Activated B cell treated with CpG ODN at 0.5 μM for 24 hours (primary cell): ENCODE measurements at regions not wholly inside any gene's neighbourhood (a gene's known extent, or its start where the extent isn't known, plus 50 kb on each side); places are given as distances from the start of the nearest gene placed in this dataset.

Experiments
- ATAC-seq: fragments of 200-7000 bp; cut with Tn5 transposase; one replicate; pipeline ENCODE4 v1.10.0; 2021; ENCODE audit warnings: low read depth, mild to moderate bottlenecking, moderate library complexity
- CTCF ChIA-PET: fragments of 350-600 bp; sonication (Branson Sonifier 250); formaldehyde crosslinking; loops from one replicate; lab custom pipeline; 2021; ENCODE audit warnings: antibody characterized with exemption; lab: Charles Lee
- POLR2A ChIA-PET: fragments of 350-600 bp; sonication (Branson Sonifier 250); formaldehyde crosslinking; loops from one replicate; lab custom pipeline; 2021; ENCODE audit warnings: antibody characterized with exemption; lab: Charles Lee
- DNase-seq: peaks from one replicate; pipeline ENCODE4 v3.0.0; 2022
- H3K27ac Mint-ChIP-seq: one replicate; pipeline ENCODE4 v1.8.0; 2020; ENCODE audit warnings: mixed read lengths
- H3K27me3 Mint-ChIP-seq: one replicate; pipeline ENCODE4 v1.8.0; 2021; ENCODE audit warnings: mixed read lengths
- H3K36me3 Mint-ChIP-seq: one replicate; pipeline ENCODE4 v1.8.0; 2021; ENCODE audit warnings: low read depth, mixed read lengths
- H3K4me1 Mint-ChIP-seq: one replicate; pipeline ENCODE4 v1.8.0; 2021; ENCODE audit warnings: mixed read lengths
- H3K4me3 Mint-ChIP-seq: one replicate; pipeline ENCODE4 v1.8.0; 2020; ENCODE audit warnings: mild to moderate bottlenecking, mixed read lengths
- H3K9me3 Mint-ChIP-seq: one replicate; pipeline ENCODE4 v1.8.0; 2020; ENCODE audit warnings: mixed read lengths
- CTCF ChIP-seq: fragments of 200-600 bp; IDR thresholded peaks from one replicate; pipeline ENCODE4 v1.8.0; 2022; ENCODE audit warnings: antibody characterized with exemption, mild to moderate bottlenecking
- intact Hi-C: fragments of 100-400 bp; cut with micrococcal nuclease; formaldehyde crosslinking; loops from one replicate; pipeline ENCODE4 v1.15.1; 2024

GRCh38 chr3:128561504-128561903, 68.5 kb upstream of the GATA2 start:
- no peak overlapping the region for H3K27ac Mint-ChIP-seq

GRCh38 chr3:128560768-128561167, 67.8 kb upstream of the GATA2 start:
- intact Hi-C loops, result no loop called here
- H3K9me3 Mint-ChIP-seq, result no peaks in the 10 kb centered on the region
- ChIA-PET CTCF (no interaction called here), POLR2A (no interaction called here)
- no peaks in the 10 kb centered on the region for H3K4me1 Mint-ChIP-seq
- no peak for ATAC-seq
- DNase-seq, result no peak
- no peak overlapping the region for H3K27ac Mint-ChIP-seq
- TF ChIP-seq CTCF, result no peak
- no peak overlapping the region for H3K4me3 Mint-ChIP-seq
- H3K27me3 Mint-ChIP-seq, result peaks cover 31% of the 10 kb centered on the region
- no peaks in the 10 kb centered on the region for H3K36me3 Mint-ChIP-seq

More at GRCh38 chr3:128561504-128561903, 68.5 kb upstream of the GATA2 start:
- H3K9me3 Mint-ChIP-seq, result no peaks in the 10 kb centered on the region
- ATAC-seq, result no peak
- no peak for DNase-seq
- TF ChIP-seq CTCF, result no peak
- intact Hi-C loops, result no loop called here
- CTCF ChIA-PET, result no interaction called here
- peaks cover 27% of the 10 kb centered on the region for H3K27me3 Mint-ChIP-seq
- no peaks in the 10 kb centered on the region for H3K36me3 Mint-ChIP-seq
- no peak overlapping the region for H3K4me3 Mint-ChIP-seq
- H3K4me1 Mint-ChIP-seq, result no peaks in the 10 kb centered on the region
- POLR2A ChIA-PET, result no interaction called here

GRCh38 chr3:128559486-128560225, 66.7 kb upstream of the GATA2 start:
- ChIA-PET POLR2A (no interaction called here), CTCF (no interaction called here)
- H3K4me1 Mint-ChIP-seq, result peaks cover 2% of the 10 kb centered on the region
- no peak overlapping the region for H3K27ac Mint-ChIP-seq
- DNase-seq, result no peak
- H3K4me3 Mint-ChIP-seq, result no peak overlapping the region
- H3K27me3 Mint-ChIP-seq, result peaks cover 36% of the 10 kb centered on the region
- intact Hi-C loops, result no loop called here
- no peaks in the 10 kb centered on the region for H3K36me3 Mint-ChIP-seq
- no peaks in the 10 kb centered on the region for H3K9me3 Mint-ChIP-seq
- ATAC-seq, result no peak
- no peak for TF ChIP-seq CTCF

- H3K36me3 Mint-ChIP-seq, result no peaks in the 10 kb centered on the region
- no peak overlapping the region for H3K4me3 Mint-ChIP-seq
- TF ChIP-seq CTCF, result no peak
- no peak overlapping the region for H3K27ac Mint-ChIP-seq
- DNase-seq (no peak), ATAC-seq (no peak)
- CTCF ChIA-PET, result no interaction called here
- H3K9me3 Mint-ChIP-seq, result no peaks in the 10 kb centered on the region
- H3K27me3 Mint-ChIP-seq, result peaks cover 53% of the 10 kb centered on the region
- POLR2A ChIA-PET, result no interaction called here
- peaks cover 3% of the 10 kb centered on the region for H3K4me1 Mint-ChIP-seq
- intact Hi-C loops, result no loop called here
These were observed 64.7 kb upstream of the GATA2 start for GRCh38 chr3:128557531-128558280.

GRCh38 chr3:128556907-128557306, 63.9 kb upstream of the GATA2 start:
- H3K27ac Mint-ChIP-seq, result no peak overlapping the region
- H3K27me3 Mint-ChIP-seq, result peaks cover 61% of the 10 kb centered on the region
- H3K4me1 Mint-ChIP-seq, result peaks cover 3% of the 10 kb centered on the region
- no peaks in the 10 kb centered on the region for H3K9me3 Mint-ChIP-seq
- ChIA-PET POLR2A (no interaction called here), CTCF (no interaction called here)
- no peak for ATAC-seq
- intact Hi-C loops, result no loop called here
- no peak overlapping the region for H3K4me3 Mint-ChIP-seq
- no peak for TF ChIP-seq CTCF
- H3K36me3 Mint-ChIP-seq, result no peaks in the 10 kb centered on the region
- no peak for DNase-seq
